ENCODE measurements at regions not wholly inside any gene's neighbourhood (a gene's known extent, or its start where the extent isn't known, plus 50 kb on each side); places are given as distances from the start of the nearest gene placed in this dataset.

- H3K9me3 Mint-ChIP-seq, result no peaks in the 10 kb centered on the region
- H3K4me3 Mint-ChIP-seq, result peak overlapping the region; percentile 58
- intact Hi-C loops (cut with micrococcal nuclease), result no loop called here
- no peaks in the 10 kb centered on the region for H3K36me3 Mint-ChIP-seq (ENCODE audit: low read depth)
- H3K27ac Mint-ChIP-seq, result peak overlapping the region; percentile 47
- peaks cover 15% of the 10 kb centered on the region for H3K27me3 Mint-ChIP-seq
- peaks cover 15% of the 10 kb centered on the region for H3K4me1 Mint-ChIP-seq (ENCODE audit: low read depth)
These were observed 146.9 kb downstream of the KLF13 start for GRCh38 chr15:31473385-31474058.

- H3K4me3 Mint-ChIP-seq, result no peak overlapping the region
- H3K4me1 Mint-ChIP-seq (ENCODE audit: low read depth), result peaks cover 15% of the 10 kb centered on the region
- H3K27ac Mint-ChIP-seq, result no peak overlapping the region
- no peaks in the 10 kb centered on the region for H3K9me3 Mint-ChIP-seq
- H3K36me3 Mint-ChIP-seq (ENCODE audit: low read depth), result no peaks in the 10 kb centered on the region
- peaks cover 18% of the 10 kb centered on the region for H3K27me3 Mint-ChIP-seq
- intact Hi-C loops (cut with micrococcal nuclease), result no loop called here
These were observed 147.6 kb downstream of the KLF13 start for GRCh38 chr15:31474059-31474868.

DNA sequence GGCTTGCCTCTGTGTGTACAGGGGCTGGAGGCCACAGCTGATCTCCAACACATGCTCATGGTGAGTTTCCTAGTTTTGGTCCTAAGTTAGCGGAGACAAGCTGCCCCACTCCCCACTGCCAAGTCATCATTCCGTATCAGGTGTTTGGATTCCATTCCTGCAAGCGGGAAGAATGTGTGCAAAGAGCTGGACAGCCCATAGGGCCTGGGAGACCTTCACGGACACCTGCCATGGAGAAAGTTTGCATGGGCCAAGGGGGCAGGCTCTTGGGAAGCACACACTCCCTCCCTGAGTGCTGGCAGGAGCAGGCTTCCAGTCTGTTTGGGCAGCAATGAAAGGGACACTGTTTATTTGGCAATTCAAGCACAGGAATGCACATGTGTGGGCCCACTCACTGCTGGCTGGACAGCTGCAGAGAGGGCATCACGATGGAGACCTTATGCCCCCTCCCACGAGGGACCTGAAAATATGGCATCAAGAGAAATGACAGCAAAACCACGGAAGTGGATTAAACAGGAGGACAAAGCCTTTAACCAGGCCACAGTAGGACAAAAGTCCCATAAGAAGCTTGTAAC lies 149.7 kb downstream of the KLF13 start:
- Mint-ChIP-seq H3K4me1 (ENCODE audit: low read depth) (peaks cover 15% of the 10 kb centered on the region), H3K27me3 (peaks cover 29% of the 10 kb centered on the region), H3K27ac (no peak overlapping the region)

GRCh38 chr15:31476866-31477265 lies 150.2 kb downstream of the KLF13 start:
- Mint-ChIP-seq H3K9me3 (no peaks in the 10 kb centered on the region), H3K4me1 (ENCODE audit: low read depth) (peaks cover 15% of the 10 kb centered on the region), H3K27me3 (peaks cover 30% of the 10 kb centered on the region), H3K36me3 (ENCODE audit: low read depth) (no peaks in the 10 kb centered on the region), H3K27ac (no peak overlapping the region), H3K4me3 (no peak overlapping the region)
- intact Hi-C loops (cut with micrococcal nuclease), result no loop called here

More for the DNA sequence above, 149.7 kb downstream of the KLF13 start:
- Mint-ChIP-seq H3K9me3 (no peaks in the 10 kb centered on the region), H3K4me3 (no peak overlapping the region), H3K36me3 (ENCODE audit: low read depth) (no peaks in the 10 kb centered on the region)
- intact Hi-C loops (cut with micrococcal nuclease), result no loop called here

DNA sequence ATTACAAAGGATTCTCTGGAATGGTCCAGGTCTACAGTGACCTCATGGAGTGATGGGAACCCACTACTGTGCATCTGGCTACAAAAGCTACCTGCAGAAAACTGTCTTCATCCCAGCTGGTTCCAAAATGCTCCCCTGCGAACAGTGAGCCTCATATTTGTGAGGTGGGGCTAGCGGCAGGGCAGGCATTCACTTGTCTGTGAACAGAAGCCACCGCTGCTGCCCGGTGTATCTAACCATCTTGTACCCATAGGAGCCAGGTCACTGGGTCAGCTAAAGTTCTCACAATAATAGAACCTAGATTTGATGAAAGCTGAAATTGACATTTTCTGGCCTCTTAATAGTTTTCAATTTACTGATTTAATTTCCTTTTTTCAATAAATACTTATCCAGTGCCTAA lies 150.7 kb downstream of the KLF13 start:
- peaks cover 34% of the 10 kb centered on the region for H3K27me3 Mint-ChIP-seq
- intact Hi-C loops (cut with micrococcal nuclease), result no loop called here
- no peak overlapping the region for H3K27ac Mint-ChIP-seq
- no peak overlapping the region for H3K4me3 Mint-ChIP-seq
- peaks cover 15% of the 10 kb centered on the region for H3K4me1 Mint-ChIP-seq (ENCODE audit: low read depth)
- no peaks in the 10 kb centered on the region for H3K9me3 Mint-ChIP-seq
- no peaks in the 10 kb centered on the region for H3K36me3 Mint-ChIP-seq (ENCODE audit: low read depth)

GRCh38 chr15:31477851-31478701 lies 151.4 kb downstream of the KLF13 start:
- Mint-ChIP-seq H3K36me3 (ENCODE audit: low read depth) (no peaks in the 10 kb centered on the region), H3K4me3 (no peak overlapping the region), H3K27me3 (peaks cover 39% of the 10 kb centered on the region), H3K4me1 (ENCODE audit: low read depth) (peaks cover 9% of the 10 kb centered on the region), H3K27ac (no peak overlapping the region), H3K9me3 (no peaks in the 10 kb centered on the region)
- intact Hi-C loops (cut with micrococcal nuclease), result no loop called here

- Mint-ChIP-seq H3K27me3 (peaks cover 39% of the 10 kb centered on the region), H3K9me3 (no peaks in the 10 kb centered on the region), H3K27ac (no peak overlapping the region), H3K4me1 (ENCODE audit: low read depth) (peaks cover 4% of the 10 kb centered on the region), H3K4me3 (no peak overlapping the region), H3K36me3 (ENCODE audit: low read depth) (no peaks in the 10 kb centered on the region)
- intact Hi-C loops (cut with micrococcal nuclease), result no loop called here
These were observed 152.1 kb downstream of the KLF13 start for GRCh38 chr15:31478702-31479221.

DNA sequence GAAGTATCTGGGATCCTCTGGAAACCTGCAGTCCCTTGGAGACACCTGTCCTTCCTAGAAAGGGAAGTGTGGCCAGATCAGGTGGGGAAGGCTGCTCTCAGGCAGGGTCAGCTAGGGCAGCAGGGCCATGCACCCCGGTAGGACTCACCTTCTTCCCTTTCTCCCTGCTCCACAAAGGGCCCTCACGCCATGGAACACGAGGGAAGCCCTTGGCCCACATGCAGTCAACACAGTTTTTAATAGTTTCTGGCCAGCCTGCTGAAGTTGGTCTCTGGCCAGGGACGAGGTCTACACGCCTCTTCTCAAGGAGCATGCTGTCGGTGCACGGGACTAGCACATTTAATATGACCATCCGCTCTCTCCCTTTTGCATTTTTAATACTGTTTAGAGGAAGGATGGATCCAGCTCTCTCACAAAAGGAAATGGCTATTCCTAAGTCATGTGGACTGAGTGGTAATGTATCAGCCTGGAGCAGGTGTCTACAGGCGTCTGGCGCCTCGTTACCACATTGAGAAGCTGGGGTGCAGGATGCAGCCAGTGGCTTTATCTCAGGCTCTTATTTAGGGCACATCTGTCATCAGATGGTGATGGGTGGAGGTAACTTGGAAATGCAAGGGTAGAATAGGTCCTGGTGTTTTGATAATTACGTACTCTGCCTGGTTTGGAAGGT lies 153.9 kb downstream of the KLF13 start:
- no peaks in the 10 kb centered on the region for H3K9me3 Mint-ChIP-seq
- H3K4me3 Mint-ChIP-seq, result no peak overlapping the region
- peaks cover 6% of the 10 kb centered on the region for H3K4me1 Mint-ChIP-seq (ENCODE audit: low read depth)
- peaks cover 5% of the 10 kb centered on the region for H3K36me3 Mint-ChIP-seq (ENCODE audit: low read depth)
- no peak overlapping the region for H3K27ac Mint-ChIP-seq
- intact Hi-C loops (cut with micrococcal nuclease), result loop anchor here (10.0 kb wide), 1 partner anchor 116 kb away; no protein-coding TSS in a partner anchor
- peaks cover 55% of the 10 kb centered on the region for H3K27me3 Mint-ChIP-seq

DNA sequence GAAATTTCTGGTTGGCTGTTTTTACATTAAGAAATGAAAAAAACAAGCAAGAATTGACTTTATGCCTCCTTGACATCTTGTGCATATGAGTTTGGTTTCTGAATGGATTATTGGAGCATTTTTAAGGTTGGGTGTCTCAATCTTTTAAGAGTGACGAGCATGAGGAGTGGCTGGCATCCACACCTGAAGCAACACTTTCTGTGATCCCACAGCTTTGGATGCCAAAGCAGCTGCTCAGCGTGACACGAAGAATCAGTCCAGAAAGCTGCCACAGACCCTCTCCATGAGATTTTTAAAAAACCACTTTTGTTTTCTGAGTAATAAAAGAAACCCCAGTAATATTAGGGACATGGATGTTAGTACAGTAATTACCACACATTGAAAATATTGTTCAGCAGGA lies 154.5 kb downstream of the KLF13 start:
- Mint-ChIP-seq H3K4me1 (ENCODE audit: low read depth) (peaks cover 6% of the 10 kb centered on the region), H3K9me3 (no peaks in the 10 kb centered on the region), H3K27me3 (peaks cover 60% of the 10 kb centered on the region), H3K27ac (no peak overlapping the region), H3K36me3 (ENCODE audit: low read depth) (peaks cover 5% of the 10 kb centered on the region), H3K4me3 (no peak overlapping the region)
- intact Hi-C loops (cut with micrococcal nuclease), result loop anchor here (10.0 kb wide), 1 partner anchor 116 kb away; no protein-coding TSS in a partner anchor

DNA sequence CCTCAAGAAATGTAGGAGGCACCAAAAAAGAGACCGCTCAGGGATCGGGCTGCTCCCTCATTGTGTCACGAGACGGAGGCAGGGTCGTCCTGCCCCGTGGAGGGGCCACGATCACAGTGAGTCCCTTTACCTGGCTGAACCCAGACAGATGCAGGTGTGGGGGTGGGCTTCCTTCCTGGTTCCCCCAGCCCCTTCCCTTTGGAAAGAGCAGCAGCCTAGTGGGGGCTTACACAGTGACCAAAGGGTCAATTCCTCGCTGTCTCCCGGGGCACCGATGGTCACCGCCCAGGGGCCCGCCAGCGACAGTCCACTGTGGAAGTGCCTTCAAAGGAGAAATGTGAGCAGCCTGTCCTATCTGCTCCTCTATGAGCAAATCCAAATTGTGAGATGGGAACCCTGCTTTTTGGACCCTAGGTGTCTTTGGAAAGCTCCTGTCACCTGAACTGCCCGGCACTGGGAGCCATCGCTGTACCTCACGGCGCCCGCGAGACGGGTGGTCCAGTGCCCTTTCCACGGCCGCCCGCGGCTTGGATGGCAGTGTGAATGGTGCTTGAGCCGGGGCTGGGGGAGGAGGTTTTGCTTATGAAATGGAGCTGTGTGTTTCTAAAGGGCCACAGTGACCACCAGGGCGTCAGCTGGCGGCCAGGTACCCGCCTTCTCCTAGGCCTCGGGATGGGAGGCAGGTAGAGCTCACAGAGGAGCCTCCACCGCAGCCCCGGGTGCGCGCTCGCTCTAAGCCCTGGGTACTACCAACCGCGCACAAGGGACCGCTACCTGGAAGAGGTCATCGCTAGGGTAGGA lies 155.7 kb downstream of the KLF13 start:
- Mint-ChIP-seq H3K4me1 (ENCODE audit: low read depth) (peaks cover 6% of the 10 kb centered on the region), H3K27me3 (peaks cover 72% of the 10 kb centered on the region), H3K36me3 (ENCODE audit: low read depth) (peaks cover 5% of the 10 kb centered on the region), H3K4me3 (no peak overlapping the region), H3K27ac (no peak overlapping the region), H3K9me3 (no peaks in the 10 kb centered on the region)
- intact Hi-C loops (cut with micrococcal nuclease), result loop anchor here (10.0 kb wide), 1 partner anchor 118 kb away; no protein-coding TSS in a partner anchor

DNA sequence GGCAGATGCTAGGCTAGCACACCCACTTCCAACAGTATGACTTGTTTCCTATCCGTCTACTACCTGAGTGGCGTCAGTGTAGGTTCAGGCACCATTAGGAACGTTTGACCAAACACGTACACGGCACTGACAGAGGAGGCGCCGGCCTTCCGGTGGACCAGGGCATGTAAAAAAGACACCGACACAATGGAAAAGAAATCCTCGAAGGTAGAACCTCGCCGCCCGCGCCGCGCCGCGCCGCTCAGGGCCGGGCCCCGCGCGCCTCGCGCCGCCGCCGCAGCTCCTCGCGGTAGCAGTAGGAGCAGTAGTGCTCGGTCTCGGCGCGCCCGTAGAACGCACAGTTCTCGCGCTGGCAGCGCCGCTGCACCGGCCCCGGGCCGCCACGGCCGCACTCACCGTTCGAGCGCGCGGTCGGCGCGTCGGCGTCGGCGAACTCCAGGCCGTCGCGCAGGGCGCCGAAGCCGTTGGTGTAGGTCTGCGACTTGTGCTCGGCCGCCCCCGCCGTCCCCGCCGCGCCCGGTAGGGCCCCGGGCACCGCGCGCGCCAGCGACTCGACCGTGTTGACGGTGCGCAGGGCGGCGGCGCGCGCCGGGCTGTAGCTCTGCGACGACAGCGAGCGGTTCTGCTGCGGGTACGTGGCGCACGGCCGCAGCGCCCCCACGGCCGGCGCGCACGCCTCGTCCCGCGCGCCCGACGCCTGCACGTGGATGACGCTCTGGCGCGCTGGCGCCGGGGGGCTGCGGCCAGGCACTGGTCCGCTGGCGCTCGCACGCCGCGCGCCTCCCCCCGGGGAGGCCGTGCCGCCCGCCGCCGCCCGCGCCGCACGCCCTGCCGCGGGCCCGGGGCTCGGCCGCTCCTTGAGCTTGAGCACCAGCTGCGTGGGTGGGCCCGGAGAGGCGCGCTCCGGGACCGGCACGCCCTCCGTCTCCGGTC lies 156.7 kb downstream of the KLF13 start:
- peaks cover 5% of the 10 kb centered on the region for H3K36me3 Mint-ChIP-seq (ENCODE audit: low read depth)
- H3K4me3 Mint-ChIP-seq, result peak overlapping the region; percentile 20
- H3K4me1 Mint-ChIP-seq (ENCODE audit: low read depth), result peaks cover 9% of the 10 kb centered on the region
- H3K27ac Mint-ChIP-seq, result no peak overlapping the region
- H3K9me3 Mint-ChIP-seq, result no peaks in the 10 kb centered on the region
- intact Hi-C loops (cut with micrococcal nuclease), result loop anchor here (10.0 kb wide), 1 partner anchor 119 kb away; no protein-coding TSS in a partner anchor
- H3K27me3 Mint-ChIP-seq, result peaks cover 73% of the 10 kb centered on the region
